ENCODE measurements at regions not wholly inside any gene's neighbourhood (a gene's known extent, or its start where the extent isn't known, plus 50 kb on each side); places are given as distances from the start of the nearest gene placed in this dataset.
A peak's percentile ranks its signal among the peaks of the same experiment; 100 is the strongest.

GRCh38 chr1:21347072-21347581 lies 56.9 kb upstream of the ECE1 start:
- no peak for DNase-seq (ENCODE audit: extremely low read depth in 1 of 2, low read depth in 1 of 2)

DNA sequence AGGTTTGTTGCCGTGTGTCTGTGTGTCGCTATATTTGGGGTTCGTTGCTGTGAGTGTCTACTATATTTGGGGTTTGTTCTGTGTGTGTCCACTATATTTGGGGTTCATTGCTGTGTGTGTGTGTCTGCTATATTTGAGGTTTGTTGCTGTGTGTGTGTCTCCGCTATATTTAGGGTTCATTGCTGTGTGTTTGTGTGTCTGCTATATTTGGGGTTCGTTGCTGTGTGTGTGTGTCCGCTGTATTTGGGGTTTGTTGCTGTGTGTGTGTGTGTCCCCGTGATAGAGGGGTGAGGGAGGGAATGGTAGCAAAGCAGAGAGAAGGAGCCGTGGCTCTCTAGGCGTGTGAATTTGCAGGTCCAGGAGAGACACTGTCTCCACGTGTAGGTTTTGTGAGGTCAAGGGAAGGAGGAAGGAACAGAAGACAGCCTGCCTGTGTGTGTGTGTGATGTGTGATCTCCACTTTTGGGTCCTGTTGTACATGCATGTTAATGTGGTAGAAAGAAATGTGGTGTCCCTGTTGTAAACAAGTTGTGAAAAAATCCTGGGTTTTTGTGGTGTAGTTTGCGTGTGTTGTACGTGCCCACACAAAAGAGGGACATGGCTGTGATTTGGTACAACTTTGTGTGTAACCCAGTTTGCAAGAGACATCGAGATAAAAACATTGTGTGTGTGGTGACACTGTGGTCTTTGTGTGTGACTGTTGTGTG lies 56.3 kb upstream of the ECE1 start:
- DNase-seq (ENCODE audit: extremely low read depth in 1 of 2, low read depth in 1 of 2) = no peak

DNA sequence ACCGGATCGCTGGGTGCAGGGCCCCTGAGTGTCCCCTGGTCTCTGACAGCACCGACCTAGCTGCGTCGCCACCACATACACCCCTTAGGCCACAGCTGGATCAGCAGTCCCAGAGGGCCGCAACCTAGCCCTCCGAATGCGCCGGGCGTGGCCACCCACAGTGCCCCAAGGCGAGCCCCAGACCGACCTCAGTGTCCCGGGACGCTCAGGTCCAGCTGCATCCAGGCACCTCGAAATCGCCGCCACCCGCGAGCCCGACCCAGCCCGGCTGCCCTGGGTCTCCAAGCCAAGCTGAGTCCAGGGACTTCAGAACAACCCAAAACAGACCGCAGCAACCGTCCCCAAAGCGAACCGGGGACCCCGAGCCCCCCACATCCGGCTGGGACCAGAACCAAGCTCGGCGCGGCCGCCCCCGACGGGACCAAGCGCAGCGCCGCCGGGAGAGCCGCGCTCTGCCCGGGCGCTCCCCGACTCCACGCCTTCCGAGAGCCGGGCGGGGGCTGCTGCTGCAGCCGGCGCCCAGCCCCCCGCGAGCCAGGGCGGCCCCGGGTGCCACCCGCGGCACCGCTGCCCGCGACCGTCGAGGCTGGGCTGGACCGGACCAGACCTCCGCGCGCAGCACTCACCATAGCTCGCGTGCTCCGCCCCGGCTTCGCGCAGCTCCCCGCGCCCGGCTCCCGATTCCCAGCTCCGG lies 54.6 kb upstream of the ECE1 start:
- no peak for DNase-seq (ENCODE audit: extremely low read depth in 1 of 2, low read depth in 1 of 2)

GRCh38 chr1:21344098-21344749 lies 54.0 kb upstream of the ECE1 start:
- DNase-seq (ENCODE audit: extremely low read depth in 1 of 2, low read depth in 1 of 2) = no peak

- peak in 1 of 2 donors; percentile 64 for DNase-seq (ENCODE audit: extremely low read depth in 1 of 2, low read depth in 1 of 2)
These were observed 52.9 kb upstream of the ECE1 start for GRCh38 chr1:21342961-21343838.

DNA sequence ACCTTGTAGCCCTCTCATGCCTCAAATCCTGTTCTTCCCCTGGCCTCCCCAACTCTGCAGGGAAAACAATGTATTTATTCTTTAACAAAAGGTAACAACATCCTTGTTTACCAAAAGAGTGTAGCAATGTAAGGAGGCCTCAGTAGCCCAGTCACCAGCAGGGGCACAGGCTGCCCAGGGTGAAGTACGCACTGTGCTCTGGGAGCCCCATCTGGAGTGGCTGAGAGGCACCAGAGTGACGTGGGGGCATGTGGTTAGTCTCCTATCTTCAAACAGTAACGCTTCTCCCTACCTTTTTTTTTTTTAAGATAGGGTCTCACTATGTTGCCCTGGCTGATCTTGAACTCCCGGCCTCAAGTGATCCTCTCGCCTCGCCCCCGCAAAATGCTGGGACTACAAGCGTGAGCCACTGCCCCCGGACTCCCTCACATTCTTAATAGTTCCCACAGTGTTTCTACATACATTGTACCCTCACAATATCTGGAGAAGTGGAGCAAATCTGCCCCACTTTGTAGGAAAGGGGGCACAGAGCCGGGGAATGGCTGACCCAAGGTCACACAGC lies 51.3 kb upstream of the ECE1 start:
- DNase-seq (ENCODE audit: extremely low read depth in 1 of 2, low read depth in 1 of 2) = no peak

DNA sequence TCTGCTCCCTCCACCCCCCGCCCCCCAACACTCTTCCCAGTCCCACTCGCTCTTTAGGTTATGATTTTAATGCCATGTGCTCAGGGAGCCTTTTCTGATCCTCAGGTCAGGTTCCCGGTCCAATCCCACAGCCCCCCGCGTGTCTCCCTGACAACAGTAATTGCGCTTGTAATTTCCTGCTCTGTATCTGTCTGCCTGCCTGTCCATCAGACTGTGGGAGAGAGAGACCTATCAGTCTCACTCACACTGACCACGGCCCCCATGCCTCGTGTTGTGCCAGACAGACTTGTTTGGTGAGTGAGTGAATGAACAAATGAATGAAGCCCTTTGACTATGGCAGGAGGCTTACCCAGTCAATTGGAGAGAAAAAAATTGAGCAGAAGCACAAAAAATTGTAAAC lies 50.8 kb upstream of the ECE1 start:
- DNase-seq (ENCODE audit: extremely low read depth in 1 of 2, low read depth in 1 of 2) = no peak

GRCh38 chr1:21340230-21340945 lies 50.1 kb upstream of the ECE1 start:
- no peak for DNase-seq (ENCODE audit: extremely low read depth in 1 of 2, low read depth in 1 of 2)
